Stomach (tissue), 8 donors: ENCODE measurements at regions not wholly inside any gene's neighbourhood (a gene's known extent, or its start where the extent isn't known, plus 50 kb on each side); places are given as distances from the start of the nearest gene placed in this dataset.
"Not testable (repeated sequence)": the region's sequence is repeated elsewhere in the genome, so short reads cannot be mapped to it uniquely, and the experiment has no call there.

ENCODE experiments used
- DNase-seq, 2 donors: peaks; one replicate each; pipeline versions ENCODE4 v3.0.0 to v3.0.0-alpha.2; 2013 to 2019
- H3K27ac ChIP-seq, 5 donors: fragments of 200-600 bp in 4 of 5; sonication (generic) in 4 of 5; one replicate each; pipeline ENCODE4 v1.5.1; 2013 to 2019; ENCODE audit warnings: mild to moderate bottlenecking in 1 of 5, moderate library complexity in 1 of 5
- H3K27me3 ChIP-seq, 3 donors: fragments of 200-600 bp; sonication (generic); one replicate each; pipeline ENCODE4 v1.5.1; 2017 to 2019; ENCODE audit warnings: mixed run types in 1 of 3
- H3K36me3 ChIP-seq, 4 donors: fragments of 200-600 bp; sonication (generic); 1 replicate in 3 of 4; 2 replicates in 1 of 4; pipeline ENCODE4 v1.5.1; 2016 to 2019
- H3K4me1 ChIP-seq, 4 donors: fragments of 200-600 bp; sonication (generic); one replicate each; pipeline ENCODE4 v1.5.1; 2016 to 2019
- H3K4me3 ChIP-seq, 4 donors: fragments of 200-600 bp; sonication (generic) in 3 of 4; one replicate each; pipeline ENCODE4 v1.5.1; 2016 to 2019; ENCODE audit warnings: mild to moderate bottlenecking in 1 of 4
- H3K9me3 ChIP-seq, 4 donors: fragments of 200-600 bp; sonication (generic); one replicate each; pipeline ENCODE4 v1.5.1; 2016 to 2019
- EP300 ChIP-seq: sonication (generic); formaldehyde crosslinking; IDR thresholded peaks from one replicate; pipeline ENCODE4 v1.6.1; 2017; ENCODE audit warnings: antibody characterized with exemption
- POLR2A ChIP-seq, 4 donors: fragments of 450-650 bp; IDR thresholded peaks; one replicate each; pipeline ENCODE4 v1.6.1; 2016; ENCODE audit warnings: antibody characterized with exemption in 4 of 4, control low read depth in 2 of 4, mild to moderate bottlenecking in 1 of 4, moderate library complexity in 1 of 4
- POLR2AphosphoS5 ChIP-seq, 3 donors: sonication (generic); formaldehyde crosslinking; IDR thresholded peaks; one replicate each; pipeline ENCODE4 v1.6.1; 2016; ENCODE audit warnings: antibody characterized with exemption in 3 of 3
- WGBS, 5 donors: extraction: QIAGEN DNeasy Blood & Tissue Kit in 3 of 5; methylation state at CpG; one replicate each; pipeline versions ENCODE4 v1.1.5 to v1.1.7; 2013 to 2018; 5-methylcytosine and 5-hydroxymethylcytosine counted together
- intact Hi-C: fragments of 100-400 bp; cut with DNase I; formaldehyde crosslinking; loops from one replicate; pipeline ENCODE4 v1.15.1; 2023; ENCODE audit warnings: low total_unique reads
- TF ChIP-seq, protein P1 (sequence below), 7 experiments: fragments of 450-650 bp in 4 of 7; fragments of 200-600 bp in 3 of 7; sonication (generic) in 3 of 7; IDR thresholded peaks; one replicate each; pipeline ENCODE4 v1.5.1; 2016 to 2019; ENCODE audit warnings: antibody characterized with exemption in 7 of 7, control low read depth in 2 of 7, mild to moderate bottlenecking in 1 of 7
- donor health status: healthy with polysubstance abuse.
- donor health status: Bipolar disorder and iron deficiency.
- donor health status: healthy.

- Histone ChIP-seq H3K4me3 (no peak overlapping the region), H3K9me3 (peaks cover 0 to 13% (median 9%) of the 10 kb centered on the region in 4 donors), H3K27me3 (no peaks in the 10 kb centered on the region), H3K36me3 (no peaks in the 10 kb centered on the region), H3K4me1 (peaks cover 6 to 16% (median 7%) of the 10 kb centered on the region in 4 donors), H3K27ac (no peak overlapping the region)
- TF ChIP-seq POLR2AphosphoS5 (IDR thresholded peaks at IDR 0.05), result no peak
- no peak for TF ChIP-seq POLR2A (IDR thresholded peaks at IDR 0.05)
- TF ChIP-seq EP300, result no peak
- TF ChIP-seq, protein P1, sequence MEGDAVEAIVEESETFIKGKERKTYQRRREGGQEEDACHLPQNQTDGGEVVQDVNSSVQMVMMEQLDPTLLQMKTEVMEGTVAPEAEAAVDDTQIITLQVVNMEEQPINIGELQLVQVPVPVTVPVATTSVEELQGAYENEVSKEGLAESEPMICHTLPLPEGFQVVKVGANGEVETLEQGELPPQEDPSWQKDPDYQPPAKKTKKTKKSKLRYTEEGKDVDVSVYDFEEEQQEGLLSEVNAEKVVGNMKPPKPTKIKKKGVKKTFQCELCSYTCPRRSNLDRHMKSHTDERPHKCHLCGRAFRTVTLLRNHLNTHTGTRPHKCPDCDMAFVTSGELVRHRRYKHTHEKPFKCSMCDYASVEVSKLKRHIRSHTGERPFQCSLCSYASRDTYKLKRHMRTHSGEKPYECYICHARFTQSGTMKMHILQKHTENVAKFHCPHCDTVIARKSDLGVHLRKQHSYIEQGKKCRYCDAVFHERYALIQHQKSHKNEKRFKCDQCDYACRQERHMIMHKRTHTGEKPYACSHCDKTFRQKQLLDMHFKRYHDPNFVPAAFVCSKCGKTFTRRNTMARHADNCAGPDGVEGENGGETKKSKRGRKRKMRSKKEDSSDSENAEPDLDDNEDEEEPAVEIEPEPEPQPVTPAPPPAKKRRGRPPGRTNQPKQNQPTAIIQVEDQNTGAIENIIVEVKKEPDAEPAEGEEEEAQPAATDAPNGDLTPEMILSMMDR (IDR thresholded peaks at IDR 0.05), result no peak
- DNase-seq, result no peak
- 66 to 88% (median 79%) methylated on average over 2 of the region's 2 CpGs for WGBS, 5 donors
- intact Hi-C loops, result loop anchor here (10.0 kb wide), 1 partner anchor 57 kb away; no protein-coding TSS in a partner anchor
Observed at GRCh38 chr3:197362081-197362480, 63.7 kb upstream of the DLG1 start.

DNA sequence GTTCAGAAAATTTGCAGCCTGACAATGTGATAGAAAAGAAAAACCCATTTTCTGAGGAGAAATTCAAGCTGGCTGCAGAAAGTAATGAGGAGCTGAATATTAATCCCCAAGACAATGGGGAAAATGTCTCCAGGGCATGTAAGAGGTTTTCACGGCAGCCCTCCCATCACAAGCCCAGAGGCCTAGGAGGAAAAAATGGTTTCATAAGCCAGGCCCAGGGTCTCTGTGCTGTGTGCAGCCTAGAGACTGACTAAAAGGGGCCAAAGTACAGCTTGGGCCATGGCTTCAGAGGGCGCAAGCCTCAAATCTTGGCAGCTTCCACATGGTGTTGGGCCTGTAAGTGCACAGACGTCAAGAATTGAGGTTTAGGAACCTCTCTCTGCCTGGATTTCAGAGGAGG is 61.7 kb upstream of the DLG1 start:
- H3K4me3 ChIP-seq, DNase-seq, H3K27me3 ChIP-seq, H3K36me3 ChIP-seq, H3K27ac ChIP-seq: not testable (repeated sequence)
- intact Hi-C loops, result loop anchor here (10.0 kb wide), 1 partner anchor 55 kb away; no protein-coding TSS in a partner anchor
- Histone ChIP-seq H3K4me1 (peaks cover 0 to 13% (median 5%) of the 10 kb centered on the region in 4 donors), H3K9me3 (peaks cover 0 to 13% (median 9%) of the 10 kb centered on the region in 4 donors)
- 92 to 99% (median 95%) methylated on average over 3 of the region's 3 CpGs for WGBS, 5 donors

DNA sequence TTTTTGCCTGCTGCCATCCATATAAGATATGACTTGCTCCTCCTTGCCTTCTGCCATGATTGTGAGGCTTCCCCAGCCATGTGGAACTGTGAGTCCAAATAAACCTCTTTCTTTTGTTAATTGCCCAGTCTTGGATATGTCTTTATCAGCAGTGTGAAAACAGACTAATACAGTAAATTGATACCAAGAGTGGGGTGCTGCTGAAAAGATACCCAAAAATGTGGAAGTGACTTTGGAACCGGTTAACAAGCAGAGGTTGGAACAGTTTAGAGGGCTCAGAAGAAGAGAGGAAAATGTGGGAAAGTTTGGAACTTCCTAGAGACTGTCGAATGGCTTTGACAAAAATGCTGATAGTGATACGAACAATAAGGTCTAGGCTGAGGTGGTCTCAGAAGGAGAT is 61.1 kb upstream of the DLG1 start:
- DNase-seq, H3K27ac ChIP-seq, H3K36me3 ChIP-seq, H3K4me3 ChIP-seq, intact Hi-C loops, H3K27me3 ChIP-seq: not testable (repeated sequence)
- Histone ChIP-seq H3K9me3 (peaks cover 0 to 13% (median 9%) of the 10 kb centered on the region in 4 donors), H3K4me1 (peaks cover 0 to 17% (median 8%) of the 10 kb centered on the region in 4 donors)
- WGBS, 5 donors, result 92 to 97% (median 96%) methylated on average over 3 of the region's 3 CpGs

DNA sequence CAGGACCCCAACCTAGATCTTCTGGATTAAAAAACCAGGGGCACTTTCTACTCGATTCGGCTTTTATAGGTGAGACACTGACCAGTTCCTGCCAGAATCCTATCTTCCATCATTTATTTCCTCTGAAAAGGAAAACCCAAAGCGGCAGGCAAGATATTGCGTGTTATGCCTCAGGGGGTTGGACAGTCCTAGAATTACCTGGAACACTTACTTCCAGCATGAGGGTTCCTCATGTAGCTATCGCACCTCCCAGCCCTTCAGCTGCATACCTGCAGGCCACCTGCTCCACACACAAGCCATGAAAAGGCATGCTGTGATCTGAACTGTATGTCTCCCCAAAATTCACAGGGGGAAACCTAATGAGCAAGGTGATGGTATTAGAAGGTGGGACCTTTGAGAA is 58.3 kb upstream of the DLG1 start:
- peaks cover 0 to 13% (median 9%) of the 10 kb centered on the region in 4 donors for H3K9me3 ChIP-seq
- intact Hi-C loops, result no loop called here
- H3K4me1 ChIP-seq, result peaks cover 0 to 40% (median 23%) of the 10 kb centered on the region in 4 donors
- no peak for DNase-seq
- no peaks in the 10 kb centered on the region for H3K27me3 ChIP-seq
- 63 to 84% (median 81%) methylated on average over 5 of the region's 5 CpGs for WGBS, 5 donors
- TF ChIP-seq POLR2A (IDR thresholded peaks at IDR 0.05), result no peak
- peak overlapping the region; percentile 22 to 38 (median 34) for H3K4me3 ChIP-seq
- H3K27ac ChIP-seq, result peak overlapping the region in 2 of 5 donors; percentile 14 to 61
- no peaks in the 10 kb centered on the region for H3K36me3 ChIP-seq

DNA sequence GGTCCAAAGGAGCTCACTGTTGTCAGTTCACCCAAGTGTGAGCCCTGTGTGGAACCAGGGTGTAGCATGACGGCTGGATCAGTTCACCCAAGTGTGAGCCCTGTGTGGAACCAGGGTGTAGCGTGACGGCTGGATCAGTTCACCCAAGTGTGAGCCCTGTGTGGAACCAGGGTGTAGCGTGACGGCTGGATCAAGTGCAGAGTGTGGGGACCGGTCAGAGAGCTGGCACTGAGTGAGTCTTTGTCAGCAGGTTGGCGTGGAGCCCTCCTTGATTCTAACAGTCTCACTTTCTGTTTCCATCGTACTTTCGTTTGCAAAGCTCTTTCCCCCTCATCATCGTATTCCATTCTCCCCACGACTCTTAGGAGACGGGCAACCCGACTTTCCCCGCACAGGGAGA is 57.9 kb upstream of the DLG1 start:
- intact Hi-C loops, result no loop called here
- H3K36me3 ChIP-seq, result no peaks in the 10 kb centered on the region
- TF ChIP-seq, protein P1 (IDR thresholded peaks at IDR 0.05), result no peak
- no peak for TF ChIP-seq POLR2AphosphoS5 (IDR thresholded peaks at IDR 0.05)
- TF ChIP-seq EP300, result no peak
- no peak for TF ChIP-seq POLR2A (IDR thresholded peaks at IDR 0.05)
- no peaks in the 10 kb centered on the region for H3K27me3 ChIP-seq
- H3K27ac ChIP-seq, result peak overlapping the region in 3 of 5 donors; percentile 14 to 61 (median 17)
- peaks cover 0 to 13% (median 9%) of the 10 kb centered on the region in 4 donors for H3K9me3 ChIP-seq
- H3K4me1 ChIP-seq, result peaks cover 0 to 41% (median 23%) of the 10 kb centered on the region in 4 donors
- H3K4me3 ChIP-seq, result peak overlapping the region; percentile 22 to 38 (median 34)
- DNase-seq, result peak in 1 of 2 donors; percentile 84
- WGBS, 5 donors, result 22 to 59% (median 34%) methylated on average over 14 of the region's 14 CpGs

GRCh38 chr3:197355713-197356112 is 57.3 kb upstream of the DLG1 start:
- Histone ChIP-seq H3K4me1 (peaks cover 0 to 41% (median 23%) of the 10 kb centered on the region in 4 donors), H3K27me3 (no peaks in the 10 kb centered on the region), H3K9me3 (peaks cover 0 to 13% (median 9%) of the 10 kb centered on the region in 4 donors), H3K27ac (peak overlapping the region in 1 of 5 donors; percentile 17), H3K4me3 (peak overlapping the region in 1 of 4 donors; percentile 38), H3K36me3 (no peaks in the 10 kb centered on the region)
- no peak for DNase-seq
- no peak for TF ChIP-seq EP300
- no peak for TF ChIP-seq POLR2AphosphoS5 (IDR thresholded peaks at IDR 0.05)
- TF ChIP-seq, protein P1 (IDR thresholded peaks at IDR 0.05), result no peak
- TF ChIP-seq POLR2A (IDR thresholded peaks at IDR 0.05), result no peak
- intact Hi-C loops, result no loop called here
- WGBS, 5 donors, result 82 to 89% (median 88%) methylated on average over 1 of the region's 1 CpG
